GM19397 (cell line): ENCODE measurements at regions not wholly inside any gene's neighbourhood (a gene's known extent, or its start where the extent isn't known, plus 50 kb on each side); places are given as distances from the start of the nearest gene placed in this dataset.

Experiments used
- ATAC-seq: cut with Tn5 transposase; IDR thresholded peaks from one replicate; pipeline ENCODE4 v1.9.1; 2021; ENCODE audit warnings: mild to moderate bottlenecking, moderate library complexity; ENCODE audit not compliant: unreplicated experiment

GRCh38 chr15:69782809-69783208, 314.9 kb downstream of the TLE3 start:
- ATAC-seq: no peak

GRCh38 chr15:69783211-69783610, 314.5 kb downstream of the TLE3 start:
- no peak for ATAC-seq

DNA sequence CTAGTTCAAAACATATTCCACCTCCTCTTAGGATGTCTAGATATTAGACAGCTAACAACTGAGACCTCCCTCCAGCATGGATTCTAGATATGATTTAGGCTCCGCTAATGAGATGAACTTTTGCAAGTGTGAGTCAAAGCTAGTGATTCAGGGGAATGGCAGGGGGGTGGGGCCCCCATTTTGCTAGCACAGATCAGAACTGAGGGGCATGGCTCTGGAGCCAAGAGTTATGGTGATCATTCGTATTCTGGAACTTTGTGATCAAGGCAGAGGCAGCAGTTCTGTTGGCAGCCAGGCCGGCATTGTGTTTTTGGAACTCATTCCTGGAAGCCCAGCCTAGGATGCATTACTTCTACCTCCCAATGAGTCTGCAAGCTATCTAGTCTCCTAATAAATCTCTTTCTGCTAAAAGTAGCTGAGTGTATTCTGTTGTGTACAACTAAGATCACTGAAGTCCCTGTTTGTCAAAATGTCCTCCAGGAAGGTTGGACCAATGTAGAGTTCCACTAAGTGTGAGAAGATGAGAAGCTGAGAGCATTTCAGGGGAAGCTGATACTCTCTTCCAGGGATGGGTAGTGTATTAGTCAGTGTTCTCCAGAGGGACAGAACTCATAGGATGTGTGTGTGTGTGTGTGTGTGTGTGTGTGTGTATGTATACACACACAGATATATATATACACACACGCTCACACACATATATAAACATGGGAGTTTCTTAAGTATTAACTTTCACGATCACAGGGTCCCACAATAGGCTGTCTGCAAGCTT, 312.7 kb downstream of the TLE3 start:
- ATAC-seq: no peak

GRCh38 chr15:69786136-69786701, 311.5 kb downstream of the TLE3 start:
- no peak for ATAC-seq

DNA sequence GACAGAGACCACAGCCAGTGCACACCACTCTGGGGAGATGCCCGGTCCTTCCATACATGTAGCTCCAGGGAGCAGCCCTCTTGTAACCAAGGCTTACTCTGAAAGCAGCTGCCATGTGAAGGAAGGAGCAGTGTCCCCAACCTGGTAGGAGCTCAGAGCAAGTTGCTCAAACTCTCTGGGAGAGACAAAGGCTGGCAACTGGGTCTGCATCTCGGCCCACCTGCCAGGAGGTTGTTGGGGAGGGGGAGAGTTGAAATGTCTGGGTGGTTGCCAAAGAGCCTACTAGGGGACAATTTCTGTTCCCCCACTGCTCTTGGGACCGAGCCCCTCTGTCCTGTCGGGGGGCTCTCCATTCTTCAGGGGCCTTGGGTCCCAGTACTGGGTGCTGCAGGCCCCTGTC, 309.9 kb downstream of the TLE3 start:
- ATAC-seq: no peak

DNA sequence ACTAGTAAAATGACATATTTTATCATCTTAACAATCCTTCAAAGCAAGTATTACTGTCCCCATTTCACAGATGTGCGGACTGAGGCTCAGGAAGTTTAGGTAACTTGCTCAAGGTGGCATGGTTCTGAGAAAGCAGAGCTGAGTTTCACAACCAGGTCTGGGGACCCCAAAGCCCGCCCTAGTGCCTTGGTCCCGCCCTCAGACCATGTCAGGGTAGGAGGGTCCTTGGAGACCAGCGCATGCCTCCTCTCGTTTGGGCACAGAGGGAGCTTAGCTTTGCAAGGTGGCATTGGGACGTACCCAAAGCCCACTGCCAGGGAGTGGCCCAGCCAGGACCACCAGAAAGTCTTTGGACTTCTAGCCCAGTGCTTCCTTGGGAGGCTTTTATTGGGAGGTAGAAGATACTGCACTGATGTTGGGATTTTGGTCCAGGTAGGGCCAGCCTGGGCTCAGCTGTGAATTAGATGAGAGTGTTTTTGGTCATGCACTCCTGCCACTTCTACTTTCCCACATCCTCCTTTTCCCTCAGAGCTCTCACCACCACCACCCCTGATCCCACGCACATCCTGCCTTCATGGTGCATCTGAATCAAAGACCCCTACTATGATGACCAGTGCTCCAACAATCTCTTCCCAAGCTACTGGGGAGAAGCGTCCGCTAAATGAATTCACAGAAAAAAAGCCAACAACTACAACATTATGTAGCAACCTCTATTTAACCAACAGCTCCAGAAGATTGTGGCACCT, 307.9 kb downstream of the TLE3 start:
- ATAC-seq: no peak

- ATAC-seq: no peak
Measured at GRCh38 chr15:69790632-69791031, 307.1 kb downstream of the TLE3 start.

- ATAC-seq: no peak
Measured at GRCh38 chr15:69792823-69793222, 304.9 kb downstream of the TLE3 start.

GRCh38 chr15:69793431-69793780, 304.3 kb downstream of the TLE3 start:
- no peak for ATAC-seq

GRCh38 chr15:69793781-69794451, 303.8 kb downstream of the TLE3 start:
- ATAC-seq: no peak

DNA sequence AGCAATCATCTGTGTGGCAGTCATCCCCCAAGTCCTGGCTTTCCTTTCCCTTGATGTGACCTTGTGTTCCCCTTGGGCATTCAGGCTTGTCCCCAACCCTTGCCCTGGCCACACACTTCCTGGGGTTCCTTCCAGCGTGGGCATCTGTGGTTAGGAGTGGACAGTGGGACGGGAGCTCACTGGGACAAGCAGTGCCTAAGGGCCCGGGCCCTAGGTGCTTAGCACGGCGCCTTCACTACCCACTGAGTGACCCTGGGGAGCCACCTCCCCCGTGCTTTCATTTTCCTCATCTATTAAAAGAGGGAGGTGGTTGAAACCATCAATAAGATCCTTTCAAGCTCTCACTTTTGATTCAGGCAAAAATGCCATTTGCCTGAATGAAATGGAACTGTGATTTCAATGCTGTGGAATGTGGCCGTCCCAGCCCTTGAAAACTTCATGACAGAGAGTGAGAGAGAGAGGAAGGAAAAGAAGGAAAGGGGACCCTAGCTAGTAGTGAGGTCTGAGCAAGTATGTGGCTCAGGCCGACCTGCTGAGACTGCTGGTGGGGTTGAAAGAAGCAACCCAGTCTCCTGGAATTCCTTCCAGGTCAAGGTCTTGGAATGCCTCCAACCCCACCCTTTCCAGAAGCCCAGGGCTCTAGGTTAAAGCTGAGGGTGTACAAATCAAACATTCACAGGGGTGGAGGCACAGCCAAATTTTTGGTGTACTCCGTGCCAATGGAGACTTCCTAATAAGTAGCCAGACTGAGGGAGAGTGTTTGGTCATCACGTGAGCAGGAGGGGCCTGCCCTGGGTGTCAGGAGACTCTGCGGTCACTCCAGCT, 302.9 kb downstream of the TLE3 start:
- ATAC-seq: no peak

DNA sequence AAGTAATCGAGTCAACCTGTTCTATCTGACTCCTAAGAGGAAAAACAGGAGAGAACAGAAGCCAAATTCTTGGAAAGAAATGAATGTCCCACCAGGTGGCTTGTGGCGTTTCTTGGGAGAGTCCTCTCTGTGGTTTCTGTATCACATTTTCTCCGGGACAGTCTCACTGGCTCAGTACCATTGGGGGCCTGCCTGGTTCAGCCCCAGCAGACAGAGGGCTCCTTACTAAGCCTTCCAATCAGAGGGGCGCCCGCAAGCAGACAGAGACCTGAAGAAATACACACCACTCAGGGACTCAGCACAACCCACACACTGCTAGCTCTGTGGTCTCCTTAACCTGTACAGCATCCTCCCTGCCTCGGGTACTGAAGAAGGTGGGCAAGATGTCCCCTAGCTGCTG, 302.1 kb downstream of the TLE3 start:
- ATAC-seq: no peak

DNA sequence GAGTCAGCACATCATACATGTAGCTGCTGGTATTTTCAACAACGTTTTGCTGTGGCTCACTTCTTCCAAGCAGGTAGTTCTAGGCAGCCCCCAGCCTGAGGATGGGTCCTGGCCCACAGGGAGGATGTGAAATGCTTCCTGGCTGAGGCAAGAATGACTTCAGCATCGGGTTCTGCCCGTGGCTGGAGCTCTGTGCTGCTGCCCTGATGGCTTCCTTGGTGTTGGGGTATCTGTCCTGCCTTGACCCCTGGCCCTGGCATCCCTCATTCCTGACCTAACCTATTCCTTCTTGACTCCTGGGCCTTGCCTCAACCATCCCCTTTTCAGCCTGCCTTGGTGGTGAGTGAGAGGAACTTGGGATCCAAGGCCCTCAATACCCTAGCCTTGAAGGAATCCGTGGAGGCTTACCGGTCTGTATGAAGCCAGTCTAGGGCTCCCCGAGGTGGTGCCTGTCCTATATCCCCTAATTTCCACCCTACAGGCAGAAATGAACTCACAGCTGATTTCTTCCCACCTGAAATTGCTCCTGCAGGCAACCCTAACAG, 300.6 kb downstream of the TLE3 start:
- no peak for ATAC-seq

DNA sequence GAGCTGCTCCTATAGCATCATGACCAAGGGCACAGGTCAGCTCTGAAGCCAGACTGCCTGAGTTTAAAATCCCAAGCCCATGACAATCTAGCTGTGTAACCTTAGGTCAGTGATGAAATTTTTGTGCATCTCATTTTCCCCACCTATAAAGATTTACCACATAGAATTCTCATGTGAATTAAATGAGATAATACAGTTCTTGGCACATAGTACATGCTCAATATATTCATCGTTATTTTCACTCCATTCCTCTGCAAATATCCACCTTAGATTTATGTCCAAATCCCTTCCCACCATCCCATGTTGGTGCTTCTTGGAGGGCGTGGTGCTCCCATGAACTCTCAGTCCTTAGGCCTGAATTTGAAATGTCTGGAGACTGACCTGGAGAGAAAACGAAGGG, 300.1 kb downstream of the TLE3 start:
- no peak for ATAC-seq

DNA sequence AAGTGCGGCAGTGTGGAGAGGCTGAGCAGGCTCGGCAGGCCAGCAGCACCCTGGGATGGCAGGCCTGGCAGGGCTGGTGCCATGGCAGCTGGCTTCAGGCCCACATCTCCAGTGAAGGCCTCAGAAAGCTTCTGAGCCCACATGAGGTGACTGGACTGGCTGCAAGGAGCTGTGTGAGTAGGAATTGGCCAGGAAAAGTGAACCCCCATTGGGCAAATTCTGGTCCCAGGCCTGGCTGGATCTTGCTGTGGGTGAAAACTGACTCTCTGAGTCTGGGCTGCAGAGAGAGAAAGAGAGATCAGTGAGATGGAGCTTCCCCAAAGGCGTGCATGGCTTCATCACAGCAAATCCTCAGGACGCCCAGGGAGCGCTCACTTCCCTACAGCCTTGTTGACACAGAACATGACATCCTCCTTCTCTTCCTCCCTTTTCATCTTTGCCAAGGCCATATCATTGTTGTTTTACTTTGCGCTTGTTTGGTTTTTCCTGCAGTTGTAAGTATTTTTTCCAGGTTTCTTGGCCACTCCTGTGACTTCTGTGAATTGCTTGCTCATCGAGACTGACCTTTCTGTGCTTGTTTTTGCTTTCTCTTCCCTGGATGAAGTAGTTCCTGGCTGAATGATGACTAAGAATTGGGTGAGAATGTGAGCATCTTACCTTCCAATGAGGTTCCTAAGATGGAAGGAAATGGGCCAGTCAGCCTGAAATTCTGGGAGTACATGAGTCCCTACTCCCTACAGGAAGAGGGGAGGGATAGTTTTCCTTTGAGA, 299.1 kb downstream of the TLE3 start:
- no peak for ATAC-seq

DNA sequence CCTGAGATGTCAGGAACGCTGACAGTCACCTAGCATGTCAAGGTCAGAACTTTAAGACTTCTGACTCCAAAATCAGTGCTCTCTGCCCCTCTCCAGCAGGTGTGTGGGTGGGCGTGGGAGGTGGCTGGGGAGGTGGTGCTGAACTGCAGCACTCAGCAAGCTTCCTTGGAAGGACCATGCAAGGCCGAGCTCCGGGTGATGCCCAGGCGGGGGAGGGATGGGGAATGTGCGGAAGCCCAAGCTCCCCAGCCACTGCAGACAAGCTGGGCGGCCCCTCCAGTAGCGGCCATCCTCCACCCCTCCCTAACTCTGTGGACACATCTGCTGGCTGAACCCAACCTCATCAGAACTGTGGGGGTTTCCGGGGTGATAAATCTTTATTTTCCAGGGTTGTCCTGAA, 296.6 kb downstream of the TLE3 start:
- no peak for ATAC-seq

DNA sequence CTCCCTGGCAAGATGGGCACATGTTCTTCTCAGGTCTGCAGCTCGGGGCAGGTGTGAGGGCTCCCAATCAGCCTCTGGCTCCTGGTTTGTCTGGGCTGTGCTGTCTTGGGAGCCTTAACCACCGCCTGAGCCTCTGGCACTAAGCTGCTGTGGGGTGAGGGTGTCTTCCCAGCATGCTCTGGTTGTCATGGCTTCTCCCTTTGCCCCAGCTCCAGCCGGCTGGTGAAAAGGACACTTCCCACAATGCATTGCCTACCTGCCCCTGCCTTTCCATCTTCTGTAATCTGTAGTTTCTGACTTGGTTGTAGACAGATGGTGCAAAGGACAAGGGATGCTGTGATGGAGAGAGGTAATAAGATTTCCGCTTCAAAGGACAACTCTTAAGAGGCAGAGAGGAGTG, 295.3 kb downstream of the TLE3 start:
- no peak for ATAC-seq

GRCh38 chr15:69804786-69805185, 292.9 kb downstream of the TLE3 start:
- ATAC-seq: no peak

DNA sequence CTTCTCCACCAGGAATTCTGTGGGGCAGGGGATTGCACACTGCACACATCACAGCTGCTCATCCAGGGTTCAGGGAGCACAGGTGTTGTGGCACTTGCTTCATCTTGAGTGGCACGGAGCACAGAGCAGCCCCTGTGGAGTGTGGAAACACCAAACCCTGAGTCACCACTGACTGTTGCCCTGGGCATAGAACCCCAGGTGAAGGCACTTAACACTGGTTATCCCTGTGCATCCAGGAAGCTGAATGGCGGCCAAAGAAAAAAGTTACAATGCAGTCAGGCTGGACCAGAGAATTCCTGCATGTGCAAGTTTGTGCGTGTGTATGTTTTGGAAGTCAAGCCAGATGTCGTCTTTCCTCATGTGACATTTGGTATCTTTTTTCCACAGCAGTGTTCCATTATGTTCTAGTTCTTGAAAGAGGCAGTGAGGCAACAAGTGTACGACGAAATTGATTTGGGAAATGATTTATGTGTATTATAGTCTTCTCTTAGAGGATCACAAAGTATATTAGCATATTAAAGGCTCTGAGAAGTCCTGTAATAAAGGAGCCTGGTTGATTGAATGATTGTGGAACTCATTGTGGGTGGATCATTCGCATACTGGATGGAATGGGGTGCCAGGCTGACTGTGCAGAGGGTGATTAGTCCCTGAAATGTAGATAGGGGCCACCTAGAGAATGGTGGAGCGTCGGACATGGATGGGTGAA, 292.3 kb downstream of the TLE3 start:
- no peak for ATAC-seq
